Cardiac muscle cell (in vitro differentiated cells and primary cell): ENCODE measurements at regions not wholly inside any gene's neighbourhood (a gene's known extent, or its start where the extent isn't known, plus 50 kb on each side); places are given as distances from the start of the nearest gene placed in this dataset.

Source experiments
- DNase-seq, 2 donors: peaks; one replicate each; pipeline versions ENCODE4 v3.0.0 to v3.0.0-alpha.2; 2010 to 2017; ENCODE audit warnings: low read depth in 1 of 2, low spot score in 1 of 2
- H3K27ac ChIP-seq: fragments of 200-600 bp; sonication (generic); 2 replicates; pipeline ENCODE4 v1.5.1; 2016
- H3K27me3 ChIP-seq: fragments of 200-600 bp; sonication (generic); 2 replicates; pipeline ENCODE4 v1.6.0; 2016; ENCODE audit warnings: control low read depth
- H3K36me3 ChIP-seq: fragments of 200-600 bp; sonication (generic); 2 replicates; pipeline ENCODE4 v1.5.1; 2016; ENCODE audit warnings: control low read depth
- H3K4me1 ChIP-seq: fragments of 200-600 bp; sonication (generic); 2 replicates; pipeline ENCODE4 v1.8.1; 2017; ENCODE audit warnings: low read depth, mild to moderate bottlenecking, mixed run types
- H3K4me3 ChIP-seq: fragments of 200-600 bp; sonication (generic); 2 replicates; pipeline ENCODE4 v1.5.1; 2016; ENCODE audit warnings: mild to moderate bottlenecking
- H3K9me3 ChIP-seq: fragments of 200-600 bp; sonication (generic); 2 replicates; pipeline ENCODE4 v1.5.1; 2017; ENCODE audit warnings: low read depth, mild to moderate bottlenecking, control low read depth
- CTCF ChIP-seq: IDR thresholded peaks from 2 replicates; pipeline ENCODE4 v1.5.1; 2012; ENCODE audit warnings: low read depth, mild to moderate bottlenecking, low read length

GRCh38 chr13:90254437-90254836, 1093.0 kb upstream of the MIR17HG start:
- no peak overlapping the region for H3K4me3 ChIP-seq
- no peaks in the 10 kb centered on the region for H3K36me3 ChIP-seq
- no peaks in the 10 kb centered on the region for H3K9me3 ChIP-seq
- H3K4me1 ChIP-seq = no peaks in the 10 kb centered on the region
- DNase-seq = no peak
- H3K27ac ChIP-seq = no peak overlapping the region
- TF ChIP-seq CTCF = no peak
- no peaks in the 10 kb centered on the region for H3K27me3 ChIP-seq

- no peak for TF ChIP-seq CTCF
- no peaks in the 10 kb centered on the region for H3K27me3 ChIP-seq
- H3K36me3 ChIP-seq = no peaks in the 10 kb centered on the region
- no peaks in the 10 kb centered on the region for H3K9me3 ChIP-seq
- no peak overlapping the region for H3K27ac ChIP-seq
- no peak overlapping the region for H3K4me3 ChIP-seq
- no peak for DNase-seq
- H3K4me1 ChIP-seq = no peaks in the 10 kb centered on the region
Observed at GRCh38 chr13:90256746-90257145, 1090.7 kb upstream of the MIR17HG start.

GRCh38 chr13:90258129-90258528, 1089.4 kb upstream of the MIR17HG start:
- H3K27me3 ChIP-seq = no peaks in the 10 kb centered on the region
- no peaks in the 10 kb centered on the region for H3K36me3 ChIP-seq
- H3K9me3 ChIP-seq = no peaks in the 10 kb centered on the region
- H3K27ac ChIP-seq = no peak overlapping the region
- no peak for DNase-seq
- H3K4me1 ChIP-seq = no peaks in the 10 kb centered on the region
- no peak for TF ChIP-seq CTCF
- H3K4me3 ChIP-seq = no peak overlapping the region

GRCh38 chr13:90261343-90261742, 1086.1 kb upstream of the MIR17HG start:
- no peak for TF ChIP-seq CTCF
- Histone ChIP-seq H3K27me3 (no peaks in the 10 kb centered on the region), H3K9me3 (no peaks in the 10 kb centered on the region), H3K4me3 (no peak overlapping the region), H3K27ac (no peak overlapping the region), H3K36me3 (no peaks in the 10 kb centered on the region), H3K4me1 (peaks cover 3% of the 10 kb centered on the region)
- no peak for DNase-seq

- Histone ChIP-seq H3K9me3 (no peaks in the 10 kb centered on the region), H3K27me3 (no peaks in the 10 kb centered on the region), H3K36me3 (no peaks in the 10 kb centered on the region), H3K4me3 (no peak overlapping the region), H3K4me1 (peaks cover 3% of the 10 kb centered on the region), H3K27ac (no peak overlapping the region)
- no peak for TF ChIP-seq CTCF
- DNase-seq = peak in 1 of 2 donors; percentile 75
Observed at GRCh38 chr13:90270226-90270625, 1077.3 kb upstream of the MIR17HG start.

- Histone ChIP-seq H3K27me3 (no peaks in the 10 kb centered on the region), H3K4me3 (no peak overlapping the region), H3K4me1 (peaks cover 11% of the 10 kb centered on the region), H3K27ac (no peak overlapping the region), H3K36me3 (no peaks in the 10 kb centered on the region), H3K9me3 (no peaks in the 10 kb centered on the region)
- DNase-seq = peak in 1 of 2 donors; percentile 63
- no peak for TF ChIP-seq CTCF
Observed at GRCh38 chr13:90272356-90272755, 1075.1 kb upstream of the MIR17HG start.
